ENCODE measurements at regions not wholly inside any gene's neighbourhood (a gene's known extent, or its start where the extent isn't known, plus 50 kb on each side); places are given as distances from the start of the nearest gene placed in this dataset.
"Not testable (repeated sequence)": the region's sequence is repeated elsewhere in the genome, so short reads cannot be mapped to it uniquely, and the experiment has no call there.

- in situ Hi-C loops (cut with HindIII; ENCODE audit: low sequenced_read_pairs), result no loop called here
- DNase-seq (ENCODE audit: low spot score), result no peak
These were observed 764.8 kb upstream of the LRFN5 start for GRCh38 chr14:40841886-40842285.

DNA sequence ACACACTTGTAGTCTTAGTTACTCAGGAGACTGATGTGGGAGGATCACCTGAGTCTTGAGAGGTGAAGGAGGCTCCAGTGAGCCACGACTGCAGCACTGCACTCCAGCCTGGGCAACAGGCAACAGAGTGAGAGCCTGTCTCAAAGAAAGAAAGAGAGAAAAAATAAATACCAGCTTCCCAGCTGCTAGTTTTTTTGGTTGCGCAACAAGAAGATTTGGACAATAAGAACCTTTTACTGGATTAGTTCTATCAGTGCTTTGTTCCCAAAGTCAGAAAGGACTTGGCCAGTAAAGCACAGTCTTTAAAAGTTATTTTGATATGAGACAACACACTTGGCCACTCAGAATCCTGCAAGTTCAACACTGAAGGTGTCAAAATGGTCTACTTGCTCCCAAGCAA, 768.1 kb upstream of the LRFN5 start:
- no peak for DNase-seq (ENCODE audit: low spot score)
- in situ Hi-C loops (cut with HindIII; ENCODE audit: low sequenced_read_pairs), result no loop called here

GRCh38 chr14:40806471-40806870, 800.2 kb upstream of the LRFN5 start:
- in situ Hi-C loops (cut with HindIII; ENCODE audit: low sequenced_read_pairs), result no loop called here
- no peak for DNase-seq (ENCODE audit: low spot score)

DNA sequence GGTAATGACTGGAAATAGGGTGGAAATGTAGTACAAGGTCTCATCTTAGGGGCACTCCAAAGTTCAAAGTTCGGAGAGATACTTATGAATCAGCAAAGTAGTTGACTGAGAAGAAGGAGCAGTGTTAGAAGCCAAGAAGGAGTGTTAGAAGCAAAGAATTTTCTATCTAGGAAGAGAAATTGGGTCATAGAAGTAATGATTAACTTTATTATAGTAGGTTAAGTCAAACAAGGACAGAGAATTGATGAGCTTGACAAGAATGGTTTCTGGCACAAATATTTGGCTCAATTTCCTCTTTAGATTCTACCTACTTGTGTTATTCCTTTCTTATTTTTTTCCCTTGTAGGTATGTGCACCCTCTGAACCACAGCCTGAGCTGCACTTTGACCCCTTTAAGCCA, 810.5 kb upstream of the LRFN5 start:
- in situ Hi-C loops (cut with HindIII; ENCODE audit: low sequenced_read_pairs), result no loop called here
- no peak for DNase-seq (ENCODE audit: low spot score)

DNA sequence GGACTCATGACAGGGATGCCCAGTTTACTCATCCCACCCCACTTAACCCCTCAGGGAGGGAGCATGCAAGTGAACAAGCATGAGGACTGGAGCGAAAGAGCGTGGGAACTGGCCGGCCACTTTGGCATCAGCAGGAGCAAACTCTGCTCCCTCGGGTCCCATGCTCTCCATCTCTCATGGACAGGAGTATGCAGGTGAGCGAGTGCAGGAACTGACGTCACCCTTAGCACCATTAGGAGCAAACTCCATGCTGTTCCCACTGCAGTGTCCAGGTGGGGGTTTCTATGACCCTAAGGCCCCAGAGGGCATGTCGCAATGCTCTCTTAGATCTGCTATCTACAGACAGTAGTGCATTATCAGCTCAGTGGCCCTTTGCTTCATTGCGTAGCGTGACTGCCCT, 821.8 kb upstream of the LRFN5 start:
- no peak for DNase-seq (ENCODE audit: low spot score)
- in situ Hi-C loops (cut with HindIII; ENCODE audit: low sequenced_read_pairs), result no loop called here

- in situ Hi-C loops (cut with HindIII; ENCODE audit: low sequenced_read_pairs), result no loop called here
- no peak for DNase-seq (ENCODE audit: low spot score)
These were observed 844.0 kb upstream of the LRFN5 start for GRCh38 chr14:40762685-40763084.

DNA sequence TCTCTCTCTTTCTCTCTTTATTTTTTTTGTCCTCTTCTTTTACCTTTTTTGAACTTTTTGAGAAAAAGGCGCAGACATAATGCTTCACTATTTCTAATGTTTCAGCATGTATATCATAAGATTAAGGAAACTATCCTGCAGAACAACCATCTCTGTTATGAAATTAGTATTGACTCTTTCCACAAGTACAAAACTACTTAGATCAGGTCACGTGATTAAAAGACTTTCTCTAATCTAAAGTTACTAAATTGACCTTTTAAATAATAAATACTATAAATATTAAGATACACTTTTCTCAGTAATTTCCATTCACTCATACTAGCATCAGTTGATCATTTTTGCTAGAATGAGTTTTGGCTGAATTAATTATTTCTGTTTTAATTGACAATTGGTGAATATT, 844.5 kb upstream of the LRFN5 start:
- in situ Hi-C loops (cut with HindIII; ENCODE audit: low sequenced_read_pairs), result no loop called here
- DNase-seq (ENCODE audit: low spot score), result no peak

DNA sequence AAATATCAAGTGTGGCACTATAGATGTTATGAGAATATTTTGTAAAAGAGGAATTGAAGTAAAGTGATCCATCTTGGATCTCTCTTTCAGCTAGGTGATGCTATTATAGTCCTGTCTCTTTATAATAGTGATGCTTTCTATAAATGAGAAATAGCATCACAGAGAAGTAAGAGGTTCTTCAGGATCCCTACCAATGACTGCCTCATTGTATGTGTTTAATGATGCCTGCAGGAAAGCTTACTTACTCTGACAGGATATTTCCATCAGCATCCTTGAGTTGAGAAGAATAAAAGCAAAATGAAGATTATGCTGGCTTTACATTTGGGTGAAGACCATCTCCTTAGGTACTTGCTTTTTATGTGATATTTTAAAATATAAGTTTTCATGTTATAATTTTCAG, 846.0 kb upstream of the LRFN5 start:
- in situ Hi-C loops (cut with HindIII; ENCODE audit: low sequenced_read_pairs), result no loop called here

DNA sequence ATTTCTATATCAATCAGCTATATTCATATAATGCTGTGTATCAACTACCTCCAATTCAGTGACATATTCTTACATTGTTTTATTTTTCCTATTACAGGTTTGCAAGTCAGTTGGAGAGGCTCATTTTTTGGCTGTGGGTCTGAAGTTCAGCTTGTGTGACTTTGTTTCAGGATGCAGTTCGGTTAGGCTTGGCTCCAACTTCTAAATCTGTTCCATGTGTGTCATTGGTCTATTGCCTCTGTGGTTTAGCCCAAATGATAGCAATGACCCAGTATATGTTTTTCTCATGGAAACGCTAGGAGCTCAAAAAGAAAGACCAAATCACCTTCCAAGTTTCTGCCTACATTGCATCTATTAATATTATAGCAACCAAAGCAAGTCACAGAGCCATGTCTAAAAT, 848.6 kb upstream of the LRFN5 start:
- in situ Hi-C loops (cut with HindIII; ENCODE audit: low sequenced_read_pairs), result no loop called here
- no peak for DNase-seq (ENCODE audit: low spot score)

More for the DNA sequence above, 846.0 kb upstream of the LRFN5 start:
- DNase-seq (ENCODE audit: low spot score), result no peak

- in situ Hi-C loops (cut with HindIII; ENCODE audit: low sequenced_read_pairs), result no loop called here
These were observed 849.2 kb upstream of the LRFN5 start for GRCh38 chr14:40757376-40757950.

GRCh38 chr14:40733206-40733605, 873.5 kb upstream of the LRFN5 start:
- in situ Hi-C loops (cut with HindIII; ENCODE audit: low sequenced_read_pairs), result no loop called here

More at GRCh38 chr14:40757376-40757950, 849.2 kb upstream of the LRFN5 start:
- DNase-seq (ENCODE audit: low spot score), result no peak

GRCh38 chr14:40727107-40727506, 879.6 kb upstream of the LRFN5 start:
- in situ Hi-C loops (cut with HindIII; ENCODE audit: low sequenced_read_pairs), result no loop called here
- no peak for DNase-seq (ENCODE audit: low spot score)

More at GRCh38 chr14:40733206-40733605, 873.5 kb upstream of the LRFN5 start:
- DNase-seq (ENCODE audit: low spot score), result no peak

GRCh38 chr14:40713387-40713786, 893.3 kb upstream of the LRFN5 start:
- no peak for DNase-seq (ENCODE audit: low spot score)
- in situ Hi-C loops (cut with HindIII; ENCODE audit: low sequenced_read_pairs), result no loop called here

GRCh38 chr14:40697231-40697630, 909.4 kb upstream of the LRFN5 start:
- no peak for DNase-seq (ENCODE audit: low spot score)
- in situ Hi-C loops (cut with HindIII; ENCODE audit: low sequenced_read_pairs), result no loop called here

DNA sequence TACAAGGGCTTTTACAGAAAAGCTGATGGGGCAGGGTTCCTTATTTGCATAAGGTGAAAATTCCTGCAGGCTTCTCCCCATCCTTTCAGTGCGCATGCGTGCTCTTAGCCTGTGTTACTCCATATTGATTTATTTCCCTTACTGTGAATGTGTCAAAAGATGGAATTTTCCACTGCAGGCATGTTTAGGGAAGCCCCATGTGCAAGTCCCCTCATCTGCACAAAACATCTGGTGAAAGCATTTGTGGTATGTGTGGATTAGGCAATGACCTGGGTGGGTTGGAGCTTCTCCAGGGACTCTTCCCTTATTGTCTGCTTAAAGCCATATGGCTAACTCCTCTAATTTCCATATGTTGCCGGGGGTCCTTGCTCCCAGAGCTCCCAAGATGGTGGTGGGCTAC, 912.7 kb upstream of the LRFN5 start:
- in situ Hi-C loops (cut with HindIII; ENCODE audit: low sequenced_read_pairs), result no loop called here
- DNase-seq (ENCODE audit: low spot score), result no peak

- in situ Hi-C loops (cut with HindIII; ENCODE audit: low sequenced_read_pairs), result no loop called here
These were observed 915.6 kb upstream of the LRFN5 start for GRCh38 chr14:40691066-40691465.

DNA sequence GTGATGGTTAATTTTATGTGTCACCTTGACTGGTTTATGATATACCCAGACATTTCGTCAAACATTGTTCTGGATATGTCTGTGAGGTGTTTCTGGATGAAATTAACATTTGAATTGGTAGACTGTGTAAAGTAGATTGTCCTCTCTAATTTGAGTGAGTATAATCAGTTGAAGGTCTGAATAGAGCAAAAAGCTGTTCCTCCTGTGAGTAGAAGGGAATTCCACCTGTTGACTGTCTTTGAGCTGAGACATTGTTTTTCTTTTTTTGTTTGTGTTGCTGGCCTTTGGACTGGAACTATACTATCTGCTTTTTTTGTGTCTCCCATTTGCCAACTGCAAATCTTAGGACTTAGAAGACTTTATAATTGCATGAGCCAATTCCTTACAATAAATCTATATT, 920.9 kb upstream of the LRFN5 start:
- DNase-seq (ENCODE audit: low spot score), result no peak
- in situ Hi-C loops (cut with HindIII; ENCODE audit: low sequenced_read_pairs), result no loop called here

More at GRCh38 chr14:40691066-40691465, 915.6 kb upstream of the LRFN5 start:
- DNase-seq (ENCODE audit: low spot score), result no peak

GRCh38 chr14:40684328-40684727, 922.3 kb upstream of the LRFN5 start:
- in situ Hi-C loops (cut with HindIII; ENCODE audit: low sequenced_read_pairs), result no loop called here
- no peak for DNase-seq (ENCODE audit: low spot score)

GRCh38 chr14:40682131-40682913, 924.4 kb upstream of the LRFN5 start:
- DNase-seq (ENCODE audit: low spot score), result no peak
- in situ Hi-C loops (cut with HindIII; ENCODE audit: low sequenced_read_pairs), result no loop called here

DNA sequence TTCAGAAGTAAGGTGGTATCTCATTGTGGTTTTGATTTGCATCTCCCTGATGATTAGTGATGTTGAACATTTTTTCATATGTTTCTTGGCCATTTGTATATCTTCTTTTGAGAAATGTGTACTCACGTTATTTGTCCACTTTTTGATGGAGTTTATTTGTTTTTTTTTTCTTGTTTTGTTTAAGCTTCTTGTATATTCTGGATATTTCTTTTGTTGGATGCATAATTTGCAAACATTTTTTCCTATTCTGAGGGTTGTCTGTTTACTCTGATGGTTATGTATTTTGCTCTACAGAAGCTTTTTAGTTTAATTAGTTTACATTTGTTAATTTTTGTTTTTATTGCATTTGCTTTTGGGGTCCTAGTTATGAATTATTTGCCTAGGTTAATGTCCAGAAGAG, 927.4 kb upstream of the LRFN5 start:
- in situ Hi-C loops (cut with HindIII; ENCODE audit: low sequenced_read_pairs), result no loop called here
- no peak for DNase-seq (ENCODE audit: low spot score)

DNA sequence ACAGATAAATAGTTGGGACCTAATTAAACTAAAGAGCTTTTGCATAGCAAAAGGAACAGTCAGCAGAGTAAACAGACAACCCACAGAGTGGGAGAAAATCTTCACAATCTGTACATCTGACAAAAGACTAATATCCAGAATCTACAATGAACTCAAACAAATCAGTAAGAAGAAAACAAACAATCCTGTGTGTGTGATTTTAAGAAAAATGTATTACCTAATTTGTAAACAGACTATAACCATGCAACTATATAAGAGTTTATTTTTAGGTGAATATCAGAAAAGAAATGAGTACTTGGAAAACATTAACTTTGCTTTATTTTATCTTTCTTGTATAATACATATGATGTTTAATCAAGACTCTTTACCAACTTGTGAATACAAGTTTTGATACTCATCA, 929.5 kb upstream of the LRFN5 start:
- DNase-seq (ENCODE audit: low spot score); in situ Hi-C loops (cut with HindIII; ENCODE audit: low sequenced_read_pairs): not testable (repeated sequence)

All from G401 (cell line).